ENCODE measurements at regions not wholly inside any gene's neighbourhood (a gene's known extent, or its start where the extent isn't known, plus 50 kb on each side); places are given as distances from the start of the nearest gene placed in this dataset.

DNA sequence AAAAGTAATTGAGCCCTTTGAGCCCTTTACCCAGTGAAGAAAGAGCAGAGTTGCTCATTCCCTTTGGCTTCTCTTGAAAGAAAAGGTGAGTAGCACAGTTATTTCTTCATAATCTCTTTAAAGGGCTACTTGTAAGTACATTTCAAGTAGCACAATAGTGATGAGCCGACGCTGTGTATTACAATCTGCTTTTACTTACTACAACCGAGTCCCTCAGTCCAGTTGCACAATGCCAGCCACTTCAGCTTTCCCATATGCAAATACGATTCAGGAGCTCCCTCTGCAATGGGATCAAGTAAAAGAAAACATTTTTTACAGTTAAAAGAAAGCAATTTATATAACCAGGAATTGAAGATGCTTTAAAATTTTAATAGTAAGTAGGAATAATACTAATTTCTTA is 868.5 kb downstream of the RNF144A start:
- TF ChIP-seq, protein P1, sequence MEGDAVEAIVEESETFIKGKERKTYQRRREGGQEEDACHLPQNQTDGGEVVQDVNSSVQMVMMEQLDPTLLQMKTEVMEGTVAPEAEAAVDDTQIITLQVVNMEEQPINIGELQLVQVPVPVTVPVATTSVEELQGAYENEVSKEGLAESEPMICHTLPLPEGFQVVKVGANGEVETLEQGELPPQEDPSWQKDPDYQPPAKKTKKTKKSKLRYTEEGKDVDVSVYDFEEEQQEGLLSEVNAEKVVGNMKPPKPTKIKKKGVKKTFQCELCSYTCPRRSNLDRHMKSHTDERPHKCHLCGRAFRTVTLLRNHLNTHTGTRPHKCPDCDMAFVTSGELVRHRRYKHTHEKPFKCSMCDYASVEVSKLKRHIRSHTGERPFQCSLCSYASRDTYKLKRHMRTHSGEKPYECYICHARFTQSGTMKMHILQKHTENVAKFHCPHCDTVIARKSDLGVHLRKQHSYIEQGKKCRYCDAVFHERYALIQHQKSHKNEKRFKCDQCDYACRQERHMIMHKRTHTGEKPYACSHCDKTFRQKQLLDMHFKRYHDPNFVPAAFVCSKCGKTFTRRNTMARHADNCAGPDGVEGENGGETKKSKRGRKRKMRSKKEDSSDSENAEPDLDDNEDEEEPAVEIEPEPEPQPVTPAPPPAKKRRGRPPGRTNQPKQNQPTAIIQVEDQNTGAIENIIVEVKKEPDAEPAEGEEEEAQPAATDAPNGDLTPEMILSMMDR (IDR thresholded peaks at IDR 0.05) = no peak
- TF ChIP-seq EP300 (IDR thresholded peaks at IDR 0.05) = no peak
